Pancreas (tissue), 10 donors: ENCODE measurements at regions not wholly inside any gene's neighbourhood (a gene's known extent, or its start where the extent isn't known, plus 50 kb on each side); places are given as distances from the start of the nearest gene placed in this dataset.

ENCODE experiments used
- ATAC-seq, 4 donors: fragments of 200-7000 bp; cut with Tn5 transposase; one replicate each; pipeline versions ENCODE4 v1.8.0 to v1.9.1; 2020; ENCODE audit warnings: mild to moderate bottlenecking in 4 of 4, moderate library complexity in 4 of 4
- DNase-seq, 6 donors: peaks; one replicate each; pipeline ENCODE4 v3.0.0-alpha.2; 2020
- FAIRE-seq: peaks from 2 replicates; lab custom pipeline; 2012; peaks lifted over from hg19 to GRCh38; lab: Jason Lieb, UNC
- H3K27ac ChIP-seq, 4 donors: fragments of 200-600 bp; sonication (generic); 1 replicate in 3 of 4; 2 replicates in 1 of 4; pipeline versions ENCODE4 v1.5.0 to v1.8.0; 2020
- H3K27me3 ChIP-seq, 4 donors: fragments of 200-600 bp; one replicate each; pipeline ENCODE4 v1.8.0; 2021
- H3K36me3 ChIP-seq, 3 donors: fragments of 200-600 bp; sonication (generic) in 1 of 3; one replicate each; pipeline versions ENCODE4 v1.5.0 to v1.8.0; 2020 to 2021
- H3K4me1 ChIP-seq, 3 donors: fragments of 200-600 bp; one replicate each; pipeline ENCODE4 v1.8.0; 2021
- H3K4me3 ChIP-seq, 4 donors: fragments of 200-600 bp; sonication (generic) in 2 of 4; one replicate each; pipeline versions ENCODE4 v1.5.0 to v1.8.0; 2020 to 2021
- H3K9me3 ChIP-seq, 4 donors: fragments of 200-600 bp; one replicate each; pipeline ENCODE4 v1.8.0; 2021
- WGBS, 2 donors: extraction: QIAGEN DNeasy Blood & Tissue Kit; methylation state at CpG; one replicate each; pipeline ENCODE4 v1.1.7; 2013; 5-methylcytosine and 5-hydroxymethylcytosine counted together
- intact Hi-C, 3 donors: fragments of 100-400 bp; cut with DNase I; formaldehyde crosslinking; loops; one replicate each; pipeline versions ENCODE4 v1.11.1 to v1.14.2; 2022
- TF ChIP-seq, protein P1 (sequence below), 4 donors: fragments of 200-600 bp; sonication (generic) in 3 of 4; IDR thresholded peaks; one replicate each; pipeline versions ENCODE4 v1.5.0 to v1.8.0; 2021; ENCODE audit warnings: antibody characterized with exemption in 4 of 4
- donor health status: healthy with polysubstance abuse.
- donor health status: DM: no; HTN: no; CAD: no; lungs with moderate emphysema.
- donor health status: DM: no; HTN: no; CAD: no.
- donor health status: control.
- donor health status: control.
- donor health status: Bipolar disorder and iron deficiency.
- donor health status: DM: yes; HTN: yes; CAD: no.
- donor health status: DM: no; HTN: no; CAD: no.
- donor health status: DM: no; HTN: no; CAD: no.
- donor health status: DM: yes; HTN: yes; CAD: no.

DNA sequence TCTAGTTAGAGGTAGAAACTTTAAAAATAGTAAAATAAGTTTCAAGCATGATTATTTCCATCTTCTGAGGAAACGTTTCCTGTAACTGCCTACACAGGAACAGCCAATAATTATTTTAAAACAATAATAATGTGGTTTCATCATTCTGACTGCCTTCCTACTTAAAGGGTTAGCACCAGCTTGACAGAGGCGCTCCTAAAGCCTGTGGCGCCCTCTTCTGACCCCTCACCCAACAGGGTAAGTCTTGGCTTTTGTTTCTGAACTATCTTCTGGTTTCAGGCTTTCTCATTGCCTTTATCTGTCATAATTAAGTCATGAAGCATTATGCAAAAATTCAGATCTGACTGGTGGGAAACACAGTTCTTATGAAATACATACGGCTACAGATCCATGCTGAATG, 96.7 kb downstream of the ITM2A start:
- no peak for DNase-seq

DNA sequence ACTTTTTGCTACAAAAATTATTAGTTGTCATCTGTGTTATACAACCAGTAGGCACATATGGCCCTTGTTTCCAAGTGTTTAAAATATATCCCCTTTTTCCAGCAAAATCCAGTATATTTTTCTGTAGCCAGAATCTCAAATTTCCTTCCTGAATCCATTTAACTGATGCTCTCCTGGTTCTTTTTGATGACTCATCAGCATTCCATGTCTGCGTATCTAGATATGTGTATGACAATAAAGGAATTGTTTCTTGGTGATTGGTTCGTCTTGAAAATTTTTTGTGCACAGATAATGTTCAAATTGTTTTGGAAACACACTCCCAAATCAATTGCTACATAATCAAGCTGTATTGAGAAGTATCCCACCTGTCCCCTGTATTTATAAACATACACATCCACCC, 98.3 kb downstream of the ITM2A start:
- peaks cover 0 to under 1% (median 0%) of the 10 kb centered on the region in 4 donors for H3K27me3 ChIP-seq
- WGBS, 2 donors: 22 to 27% methylated on average over 2 of the region's 2 CpGs
- ATAC-seq (no peak), DNase-seq (no peak), FAIRE-seq (no peak)
- TF ChIP-seq, protein P1, sequence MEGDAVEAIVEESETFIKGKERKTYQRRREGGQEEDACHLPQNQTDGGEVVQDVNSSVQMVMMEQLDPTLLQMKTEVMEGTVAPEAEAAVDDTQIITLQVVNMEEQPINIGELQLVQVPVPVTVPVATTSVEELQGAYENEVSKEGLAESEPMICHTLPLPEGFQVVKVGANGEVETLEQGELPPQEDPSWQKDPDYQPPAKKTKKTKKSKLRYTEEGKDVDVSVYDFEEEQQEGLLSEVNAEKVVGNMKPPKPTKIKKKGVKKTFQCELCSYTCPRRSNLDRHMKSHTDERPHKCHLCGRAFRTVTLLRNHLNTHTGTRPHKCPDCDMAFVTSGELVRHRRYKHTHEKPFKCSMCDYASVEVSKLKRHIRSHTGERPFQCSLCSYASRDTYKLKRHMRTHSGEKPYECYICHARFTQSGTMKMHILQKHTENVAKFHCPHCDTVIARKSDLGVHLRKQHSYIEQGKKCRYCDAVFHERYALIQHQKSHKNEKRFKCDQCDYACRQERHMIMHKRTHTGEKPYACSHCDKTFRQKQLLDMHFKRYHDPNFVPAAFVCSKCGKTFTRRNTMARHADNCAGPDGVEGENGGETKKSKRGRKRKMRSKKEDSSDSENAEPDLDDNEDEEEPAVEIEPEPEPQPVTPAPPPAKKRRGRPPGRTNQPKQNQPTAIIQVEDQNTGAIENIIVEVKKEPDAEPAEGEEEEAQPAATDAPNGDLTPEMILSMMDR (IDR thresholded peaks at IDR 0.05): no peak
- H3K4me1 ChIP-seq: no peaks in the 10 kb centered on the region
- no peak overlapping the region for H3K27ac ChIP-seq
- intact Hi-C loops: no loop called here
- no peaks in the 10 kb centered on the region for H3K9me3 ChIP-seq
- H3K36me3 ChIP-seq: no peaks in the 10 kb centered on the region
- H3K4me3 ChIP-seq: no peak overlapping the region

More for the DNA sequence above, 96.7 kb downstream of the ITM2A start:
- H3K36me3 ChIP-seq: no peaks in the 10 kb centered on the region
- TF ChIP-seq, protein P1 (IDR thresholded peaks at IDR 0.05): no peak
- ATAC-seq (peak in 1 of 4 donors; percentile 28), FAIRE-seq (no peak)
- H3K27me3 ChIP-seq: peaks cover 0 to 11% (median 0%) of the 10 kb centered on the region in 4 donors
- intact Hi-C loops: no loop called here
- H3K4me1 ChIP-seq: no peaks in the 10 kb centered on the region
- no peaks in the 10 kb centered on the region for H3K9me3 ChIP-seq
- H3K4me3 ChIP-seq: no peak overlapping the region
- no peak overlapping the region for H3K27ac ChIP-seq
- 5 to 8% methylated on average over 4 of the region's 4 CpGs for whole genome bisulfite sequencing, 2 donors

- no peaks in the 10 kb centered on the region for H3K27me3 ChIP-seq
- TF ChIP-seq, protein P1 (IDR thresholded peaks at IDR 0.05): no peak
- DNase-seq (no peak), ATAC-seq (no peak), FAIRE-seq (no peak)
- intact Hi-C loops: no loop called here
- 57 to 67% methylated on average over 6 of the region's 6 CpGs for WGBS, 2 donors
- H3K4me3 ChIP-seq: no peak overlapping the region
- no peaks in the 10 kb centered on the region for H3K4me1 ChIP-seq
- no peaks in the 10 kb centered on the region for H3K9me3 ChIP-seq
- no peak overlapping the region for H3K27ac ChIP-seq
- H3K36me3 ChIP-seq: no peaks in the 10 kb centered on the region
Measured at GRCh38 chrX:79266702-79267101, 100.4 kb downstream of the ITM2A start.

DNA sequence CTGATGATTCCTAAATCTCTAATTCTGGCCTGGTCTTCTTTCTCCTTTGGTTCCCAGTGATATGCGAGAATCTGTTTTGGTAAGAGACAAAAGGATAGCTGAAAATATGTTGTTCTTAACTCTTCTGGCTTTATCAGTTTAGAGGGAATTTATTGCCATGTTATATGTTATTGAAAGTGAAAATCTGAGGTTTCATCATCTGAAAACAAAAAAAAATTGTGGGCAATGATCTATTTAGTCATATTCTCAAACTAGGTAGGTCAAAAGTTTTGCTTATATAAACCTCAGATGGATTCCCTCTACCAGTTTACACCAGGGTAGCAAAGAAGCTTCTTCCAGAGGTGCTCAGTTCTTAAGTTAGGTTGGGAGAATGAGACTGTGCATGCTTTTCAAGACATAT, 103.6 kb downstream of the ITM2A start:
- WGBS, 2 donors: 54 to 61% methylated on average over 1 of the region's 1 CpG
- intact Hi-C loops: no loop called here
- FAIRE-seq (no peak), ATAC-seq (no peak), DNase-seq (no peak)
- Histone ChIP-seq H3K36me3 (no peaks in the 10 kb centered on the region), H3K27ac (no peak overlapping the region), H3K4me1 (no peaks in the 10 kb centered on the region), H3K4me3 (no peak overlapping the region), H3K27me3 (no peaks in the 10 kb centered on the region), H3K9me3 (no peaks in the 10 kb centered on the region)
- TF ChIP-seq, protein P1 (IDR thresholded peaks at IDR 0.05): no peak

- intact Hi-C loops: no loop called here
- Histone ChIP-seq H3K4me1 (no peaks in the 10 kb centered on the region), H3K4me3 (no peak overlapping the region), H3K27me3 (peaks cover 0 to 16% (median 0%) of the 10 kb centered on the region in 4 donors), H3K9me3 (no peaks in the 10 kb centered on the region), H3K36me3 (no peaks in the 10 kb centered on the region), H3K27ac (no peak overlapping the region)
- TF ChIP-seq, protein P1 (IDR thresholded peaks at IDR 0.05): no peak
- DNase-seq: no peak
- no peak for FAIRE-seq
- 40 to 43% methylated on average over 2 of the region's 2 CpGs for WGBS, 2 donors
- ATAC-seq: no peak
Measured at GRCh38 chrX:79259073-79259689, 108.0 kb downstream of the ITM2A start.
